Peyer's patch (tissue), 4 donors: ENCODE measurements at regions not wholly inside any gene's neighbourhood (a gene's known extent, or its start where the extent isn't known, plus 50 kb on each side); places are given as distances from the start of the nearest gene placed in this dataset.

Source experiments
- CTCF ChIP-seq, 6 experiments: fragments of 450-650 bp in 4 of 6; fragments of 200-600 bp in 2 of 6; sonication (generic) in 1 of 6; IDR thresholded peaks; one replicate each; pipeline ENCODE4 v1.5.1; 2017 to 2019; ENCODE audit warnings: antibody characterized with exemption in 6 of 6, mild to moderate bottlenecking in 3 of 6, moderate library complexity in 1 of 6
- POLR2A ChIP-seq, 2 donors: fragments of 450-650 bp; IDR thresholded peaks; one replicate each; pipeline ENCODE4 v1.5.1; 2017; ENCODE audit warnings: antibody characterized with exemption in 2 of 2, mild to moderate bottlenecking in 2 of 2, moderate library complexity in 2 of 2

GRCh38 chr13:88426661-88427060 is 755.5 kb downstream of the SLITRK5 start:
- no peak for TF ChIP-seq CTCF (IDR thresholded peaks at IDR 0.05)
- TF ChIP-seq POLR2A (IDR thresholded peaks at IDR 0.05) = no peak
